ENCODE measurements at regions not wholly inside any gene's neighbourhood (a gene's known extent, or its start where the extent isn't known, plus 50 kb on each side); places are given as distances from the start of the nearest gene placed in this dataset.

GRCh38 chr9:7367726-7368125, 431.9 kb downstream of the DMAC1 start:
- no peak for TF ChIP-seq CTCF (IDR thresholded peaks at IDR 0.05)
- no peak for TF ChIP-seq POLR2AphosphoS5 (IDR thresholded peaks at IDR 0.05)
- no peak for TF ChIP-seq POLR2A (IDR thresholded peaks at IDR 0.05)
- no peak for TF ChIP-seq EP300 (IDR thresholded peaks at IDR 0.05; ENCODE audit: low read depth)
- H3K4me3 ChIP-seq = no peak overlapping the region
- peaks cover 0 to 22% (median 3%) of the 10 kb centered on the region in 4 donors for H3K4me1 ChIP-seq
- no peaks in the 10 kb centered on the region for H3K9me3 ChIP-seq
- DNase-seq = no peak
- in situ Hi-C loops (cut with MboI; ENCODE audit: low pct_ligation_motif_present in 1 of 4, low pct_unique_long_range_greater_than_20kb in 1 of 4, low sequenced_read_pairs in 3 of 4) (no loop called here), intact Hi-C loops (cut with DNase I; ENCODE audit: low total_unique reads) (no loop called here)
- 49 to 73% methylated on average over 1 of the region's 1 CpG for WGBS, 2 donors (ENCODE audit: low coverage in 1 of 2)
- no peaks in the 10 kb centered on the region for H3K27me3 ChIP-seq
- H3K27ac ChIP-seq = peak overlapping the region in 1 of 4 donors; percentile 13
- no peaks in the 10 kb centered on the region for H3K36me3 ChIP-seq

DNA sequence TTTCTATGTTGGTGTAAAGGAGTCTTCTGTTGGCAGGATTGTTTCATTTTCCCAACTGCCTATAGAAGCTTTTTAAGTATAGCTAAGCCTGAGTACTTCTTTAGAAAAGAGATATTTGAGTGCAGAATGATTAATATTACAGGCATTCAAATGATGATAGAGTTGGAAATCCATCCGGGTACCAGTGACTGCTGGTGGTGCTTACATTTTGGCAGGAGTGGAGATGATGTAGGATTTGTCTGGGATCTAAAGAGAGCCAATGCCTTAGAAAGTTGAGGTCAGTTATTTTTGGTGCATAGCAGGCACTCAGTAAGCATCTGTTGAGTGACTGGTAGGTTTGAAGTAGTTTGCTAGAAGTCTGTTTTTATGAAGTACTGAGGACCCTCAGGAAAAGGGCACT, 433.5 kb downstream of the DMAC1 start:
- Histone ChIP-seq H3K36me3 (no peaks in the 10 kb centered on the region), H3K4me1 (peaks cover 0 to 22% (median 4%) of the 10 kb centered on the region in 4 donors), H3K27me3 (no peaks in the 10 kb centered on the region), H3K4me3 (no peak overlapping the region), H3K27ac (no peak overlapping the region), H3K9me3 (no peaks in the 10 kb centered on the region)
- TF ChIP-seq EP300 (IDR thresholded peaks at IDR 0.05; ENCODE audit: low read depth) = no peak
- no peak for TF ChIP-seq POLR2AphosphoS5 (IDR thresholded peaks at IDR 0.05)
- TF ChIP-seq CTCF (IDR thresholded peaks at IDR 0.05) = no peak
- no peak for TF ChIP-seq POLR2A (IDR thresholded peaks at IDR 0.05)
- intact Hi-C loops (cut with DNase I; ENCODE audit: low total_unique reads) = no loop called here
- 22 to 79% methylated on average over 1 of the region's 1 CpG for WGBS, 2 donors (ENCODE audit: low coverage in 1 of 2)
- DNase-seq = no peak
- in situ Hi-C loops (cut with MboI; ENCODE audit: low pct_ligation_motif_present in 1 of 4, low pct_unique_long_range_greater_than_20kb in 1 of 4, low sequenced_read_pairs in 3 of 4) = no loop called here

GRCh38 chr9:7363777-7364477, 435.7 kb downstream of the DMAC1 start:
- TF ChIP-seq CTCF (IDR thresholded peaks at IDR 0.05) = no peak
- no peak for TF ChIP-seq POLR2A (IDR thresholded peaks at IDR 0.05)
- TF ChIP-seq POLR2AphosphoS5 (IDR thresholded peaks at IDR 0.05) = no peak
- TF ChIP-seq EP300 (IDR thresholded peaks at IDR 0.05; ENCODE audit: low read depth) = no peak
- Histone ChIP-seq H3K9me3 (no peaks in the 10 kb centered on the region), H3K4me3 (no peak overlapping the region), H3K4me1 (peaks cover 0 to 11% (median 4%) of the 10 kb centered on the region in 4 donors), H3K27me3 (no peaks in the 10 kb centered on the region), H3K27ac (no peak overlapping the region), H3K36me3 (no peaks in the 10 kb centered on the region)
- DNase-seq = no peak
- intact Hi-C loops (cut with DNase I; ENCODE audit: low total_unique reads) = no loop called here
- WGBS, 2 donors (ENCODE audit: low coverage in 1 of 2) = 43 to 54% methylated on average over 4 of the region's 4 CpGs
- in situ Hi-C loops (cut with MboI; ENCODE audit: low pct_ligation_motif_present in 1 of 4, low pct_unique_long_range_greater_than_20kb in 1 of 4, low sequenced_read_pairs in 3 of 4) = no loop called here

DNA sequence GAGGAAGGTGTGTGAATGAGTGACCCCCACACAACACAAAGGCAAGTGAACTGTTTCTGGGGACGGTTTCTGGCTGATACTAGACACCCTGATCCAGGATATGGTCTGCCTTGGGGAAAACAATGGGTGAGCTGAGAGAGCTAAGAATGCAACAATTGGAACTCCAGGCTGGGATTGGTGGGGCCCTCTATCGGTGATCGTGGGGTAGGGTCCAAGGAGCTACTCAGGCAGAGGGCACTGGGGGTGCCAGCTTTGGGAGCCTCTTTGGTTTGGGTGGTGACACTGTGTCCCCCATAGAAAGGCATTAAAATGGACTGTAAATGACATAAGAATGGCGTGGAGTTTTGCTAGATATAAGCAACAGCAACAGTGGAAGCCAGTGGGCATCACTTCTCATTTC, 439.1 kb downstream of the DMAC1 start:
- no peak for DNase-seq
- no peak for TF ChIP-seq EP300 (IDR thresholded peaks at IDR 0.05; ENCODE audit: low read depth)
- TF ChIP-seq POLR2AphosphoS5 (IDR thresholded peaks at IDR 0.05) = no peak
- no peak for TF ChIP-seq CTCF (IDR thresholded peaks at IDR 0.05)
- no peak for TF ChIP-seq POLR2A (IDR thresholded peaks at IDR 0.05)
- WGBS, 2 donors (ENCODE audit: low coverage in 1 of 2) = 57 to 81% methylated on average over 3 to 4 of the region's 4 CpGs
- Histone ChIP-seq H3K27ac (no peak overlapping the region), H3K4me1 (peaks cover 0 to 5% (median 1%) of the 10 kb centered on the region in 4 donors), H3K4me3 (no peak overlapping the region), H3K9me3 (no peaks in the 10 kb centered on the region), H3K36me3 (no peaks in the 10 kb centered on the region), H3K27me3 (no peaks in the 10 kb centered on the region)
- intact Hi-C loops (cut with DNase I; ENCODE audit: low total_unique reads) = no loop called here
- in situ Hi-C loops (cut with MboI; ENCODE audit: low pct_ligation_motif_present in 1 of 4, low pct_unique_long_range_greater_than_20kb in 1 of 4, low sequenced_read_pairs in 3 of 4) = no loop called here
